ENCODE measurements at regions not wholly inside any gene's neighbourhood (a gene's known extent, or its start where the extent isn't known, plus 50 kb on each side); places are given as distances from the start of the nearest gene placed in this dataset.
"Not testable (repeated sequence)": the region's sequence is repeated elsewhere in the genome, so short reads cannot be mapped to it uniquely, and the experiment has no call there.

- TF ChIP-seq CTCF, POLR2A (IDR thresholded peaks at IDR 0.05): not testable (repeated sequence)
Observed at GRCh38 chr1:120995025-120995424, 105.5 kb downstream of the PPIAL4A start.
